Activated CD8-positive, alpha-beta memory T cell treated with anti-CD3 and anti-CD28 coated beads, Interleukin-2, amount 50 U/mL, for 1 hour (primary cell): ENCODE measurements at regions not wholly inside any gene's neighbourhood (a gene's known extent, or its start where the extent isn't known, plus 50 kb on each side); places are given as distances from the start of the nearest gene placed in this dataset.

Experiments
- DNase-seq: peaks from one replicate; pipeline ENCODE4 v3.0.0-alpha.2; 2020; ENCODE audit errors: extremely low read depth

GRCh38 chr13:22226086-22226485, 555.2 kb downstream of the FGF9 start:
- no peak for DNase-seq

GRCh38 chr13:22227895-22228294, 557.0 kb downstream of the FGF9 start:
- DNase-seq: no peak

GRCh38 chr13:22229916-22230315, 559.0 kb downstream of the FGF9 start:
- DNase-seq: no peak

- no peak for DNase-seq
Observed at GRCh38 chr13:22232186-22232585, 561.3 kb downstream of the FGF9 start.

- DNase-seq: no peak
Observed at GRCh38 chr13:22235285-22235949, 564.5 kb downstream of the FGF9 start.

GRCh38 chr13:22235950-22236290, 565.0 kb downstream of the FGF9 start:
- no peak for DNase-seq

- DNase-seq: no peak
Observed at GRCh38 chr13:22238269-22238668, 567.4 kb downstream of the FGF9 start.

GRCh38 chr13:22240716-22241115, 569.8 kb downstream of the FGF9 start:
- DNase-seq: no peak

- DNase-seq: no peak
Observed at GRCh38 chr13:22243469-22244163, 572.7 kb downstream of the FGF9 start.

GRCh38 chr13:22252281-22252830, 581.5 kb downstream of the FGF9 start:
- DNase-seq: no peak

- no peak for DNase-seq
Observed at GRCh38 chr13:22253107-22253506, 582.2 kb downstream of the FGF9 start.

GRCh38 chr13:22256111-22256639, 585.3 kb downstream of the FGF9 start:
- DNase-seq: no peak

- no peak for DNase-seq
Observed at GRCh38 chr13:22262001-22262885, 591.4 kb downstream of the FGF9 start.

- DNase-seq: no peak
Observed at GRCh38 chr13:22263185-22263584, 592.3 kb downstream of the FGF9 start.

- DNase-seq: no peak
Observed at GRCh38 chr13:22265563-22265962, 594.7 kb downstream of the FGF9 start.

- no peak for DNase-seq
Observed at GRCh38 chr13:22270881-22271280, 600.0 kb downstream of the FGF9 start.

- no peak for DNase-seq
Observed at GRCh38 chr13:22271903-22272302, 601.0 kb downstream of the FGF9 start.

GRCh38 chr13:22275393-22275792, 604.5 kb downstream of the FGF9 start:
- no peak for DNase-seq

- no peak for DNase-seq
Observed at GRCh38 chr13:22276616-22277015, 605.7 kb downstream of the FGF9 start.

- peak; percentile 27 for DNase-seq
Observed at GRCh38 chr13:22278336-22278929, 607.6 kb downstream of the FGF9 start.

- no peak for DNase-seq
Observed at GRCh38 chr13:22285867-22286266, 615.0 kb downstream of the FGF9 start.

- DNase-seq: no peak
Observed at GRCh38 chr13:22286338-22286737, 615.5 kb downstream of the FGF9 start.
